IPS DF 19.7 (cell line): ENCODE measurements at regions not wholly inside any gene's neighbourhood (a gene's known extent, or its start where the extent isn't known, plus 50 kb on each side); places are given as distances from the start of the nearest gene placed in this dataset.
"Not testable (repeated sequence)": the region's sequence is repeated elsewhere in the genome, so short reads cannot be mapped to it uniquely, and the experiment has no call there.

Experiments used
- DNase-seq: peaks from one replicate; pipeline ENCODE4 v3.0.0-alpha.2; 2013; ENCODE audit warnings: low read depth, low spot score

DNA sequence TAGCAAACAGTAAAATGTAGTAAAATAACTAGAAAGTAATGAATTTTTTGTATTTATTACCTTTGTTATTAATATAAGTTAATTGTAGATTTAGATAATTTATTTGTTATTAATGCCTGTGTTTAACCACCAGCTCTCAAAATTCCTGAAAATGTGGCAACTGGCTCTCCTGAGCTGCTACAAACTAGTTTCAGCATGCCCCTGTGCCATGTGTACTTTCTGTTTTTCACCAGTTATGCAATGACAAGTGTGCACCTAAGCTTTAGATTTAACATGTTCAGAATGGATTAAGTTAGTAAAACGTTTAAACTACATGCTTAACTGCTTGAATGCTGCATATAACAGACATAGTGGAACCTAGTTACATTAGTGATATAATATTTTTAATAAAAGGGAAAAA lies 88.1 kb downstream of the POSTN start:
- DNase-seq = no peak

DNA sequence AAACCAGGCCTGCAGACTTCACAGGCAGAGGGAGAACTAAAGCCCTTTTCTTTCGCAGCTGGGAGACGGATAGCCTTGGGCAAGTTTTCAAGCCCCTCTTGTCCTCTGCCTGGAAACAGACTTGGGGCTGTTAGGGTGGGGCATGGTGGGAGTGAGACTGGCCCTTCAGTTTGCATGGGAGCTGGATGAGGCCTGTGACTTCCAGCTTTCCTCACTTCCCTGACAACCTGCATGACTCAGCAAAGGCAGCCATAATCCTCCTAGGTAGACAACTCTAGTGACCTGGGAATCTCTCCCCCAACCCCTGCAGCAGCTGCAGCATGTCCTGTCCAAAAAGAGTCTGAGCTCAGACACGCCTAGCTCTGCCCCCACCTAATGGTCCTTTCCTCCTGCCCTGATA lies 93.0 kb downstream of the POSTN start:
- DNase-seq = no peak

DNA sequence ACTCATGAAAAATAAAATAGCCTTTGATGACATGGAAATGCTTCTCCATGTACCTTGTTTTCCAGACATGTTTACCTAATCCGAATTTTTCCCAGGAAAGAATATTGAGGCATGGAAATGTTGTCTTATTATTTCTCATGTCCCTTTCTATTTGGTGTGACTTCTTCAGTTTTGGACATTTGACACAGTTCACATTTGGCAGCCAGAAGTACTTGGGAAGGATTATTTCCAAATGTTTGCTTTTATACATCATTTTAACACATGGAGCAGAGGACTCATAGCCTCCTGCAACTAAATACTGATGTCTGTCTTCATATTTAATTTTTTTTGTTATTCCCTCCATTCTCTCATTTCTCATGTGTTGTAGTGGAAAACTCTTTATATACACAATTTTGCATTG lies 94.3 kb downstream of the POSTN start:
- no peak for DNase-seq

DNA sequence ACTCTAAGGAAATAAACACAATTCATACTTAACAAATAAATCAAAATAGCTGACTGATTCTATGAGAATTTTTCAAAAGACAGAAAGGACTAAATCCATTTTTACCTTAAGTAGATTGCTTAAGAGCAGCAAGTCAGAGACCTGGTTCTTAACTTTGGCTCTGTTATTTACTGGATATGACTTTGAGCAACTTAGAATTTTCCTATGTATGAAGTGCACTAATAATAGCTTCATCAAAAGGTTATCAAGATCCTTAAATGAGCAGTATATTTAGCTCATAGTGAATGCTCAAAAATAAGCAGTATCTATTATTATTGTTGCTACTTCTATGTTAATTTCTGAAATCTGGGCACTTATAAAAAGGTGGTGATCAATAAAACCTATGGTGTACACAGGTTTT lies 95.3 kb downstream of the POSTN start:
- no peak for DNase-seq

DNA sequence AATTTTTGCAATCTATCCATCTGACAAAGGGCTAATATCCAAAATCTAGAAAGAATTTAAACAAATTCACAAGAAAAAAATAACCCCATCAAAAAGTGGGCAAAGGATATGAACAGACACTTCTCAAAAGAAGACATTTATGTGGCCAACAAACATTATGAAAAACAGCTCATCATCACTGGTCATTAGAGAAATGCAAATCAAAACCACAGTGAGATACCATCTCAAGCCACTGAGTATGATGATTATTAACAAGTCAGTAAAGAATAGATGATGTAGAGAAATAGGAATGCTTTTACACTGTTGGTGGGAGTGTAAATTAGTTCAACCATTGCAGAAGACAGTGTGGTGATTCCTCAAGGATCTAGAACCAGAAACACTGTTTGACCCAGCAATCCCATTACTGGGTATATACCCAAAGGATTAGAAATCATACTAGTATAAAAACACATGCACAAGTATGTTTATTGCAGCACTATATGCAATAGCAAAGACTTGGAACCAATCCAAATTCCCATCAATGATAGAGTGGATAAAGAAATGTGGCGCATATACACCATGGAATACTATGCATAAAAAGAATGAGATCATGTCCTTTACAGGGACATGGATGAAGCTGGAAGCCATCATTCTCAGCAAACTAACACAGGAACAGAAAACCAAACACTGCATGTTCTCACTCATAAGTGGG lies 96.1 kb downstream of the POSTN start:
- DNase-seq = not testable (repeated sequence)

DNA sequence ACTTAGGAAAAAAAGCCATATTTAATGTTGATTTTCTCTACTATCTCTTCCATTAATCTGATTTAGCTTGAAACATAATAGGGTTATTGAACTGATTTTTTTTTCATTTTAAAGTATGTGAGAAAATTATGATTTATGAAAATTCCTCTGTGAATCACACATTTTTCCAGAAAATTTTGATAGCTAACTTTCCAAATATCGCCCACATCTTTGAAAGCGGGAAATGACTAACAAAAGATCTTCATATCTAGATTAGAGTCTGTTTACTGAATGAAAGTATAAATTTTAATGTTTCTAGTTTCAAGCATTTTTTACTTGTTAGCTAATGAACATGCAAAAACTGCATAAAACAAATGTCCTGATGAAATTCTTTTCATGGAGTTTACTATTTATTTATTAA lies 97.4 kb downstream of the POSTN start:
- no peak for DNase-seq

DNA sequence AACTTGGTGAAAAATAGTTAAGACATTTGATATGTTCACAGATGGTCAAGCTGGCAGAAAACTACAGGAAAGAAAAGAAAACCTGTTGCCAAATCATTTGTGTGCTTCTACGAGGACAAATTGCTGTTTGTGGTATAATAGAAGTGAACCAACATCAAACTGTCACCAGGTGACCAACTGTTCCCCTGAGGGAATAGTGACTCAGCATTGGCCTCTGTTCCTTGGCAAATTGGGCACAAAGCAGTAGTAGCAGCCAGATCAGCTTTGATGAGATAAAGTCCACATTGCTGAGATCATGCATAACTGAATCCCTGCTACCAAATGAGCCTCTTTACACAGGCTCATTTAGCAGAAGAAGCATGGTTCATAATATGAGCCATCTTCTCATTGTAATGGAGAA lies 103.5 kb downstream of the POSTN start:
- no peak for DNase-seq

DNA sequence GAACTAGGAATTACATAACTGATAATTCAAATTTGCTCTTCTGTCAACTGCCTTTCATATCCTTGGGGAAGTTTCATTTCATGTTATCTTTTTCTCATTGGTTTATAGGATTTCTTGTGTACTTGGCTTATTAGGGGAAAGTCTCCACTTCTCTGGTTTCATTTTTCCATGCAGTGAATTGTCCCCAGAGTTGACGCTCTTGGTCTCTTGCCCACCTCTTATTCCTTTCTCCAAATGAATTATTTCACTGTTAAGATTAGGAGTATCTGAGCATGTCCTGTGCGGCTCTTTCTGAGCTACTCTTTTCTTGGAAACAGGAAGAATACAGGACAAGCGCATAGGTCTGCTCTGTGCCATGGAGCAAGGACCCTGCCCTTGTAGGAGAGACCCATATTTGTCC lies 104.8 kb downstream of the POSTN start:
- no peak for DNase-seq

DNA sequence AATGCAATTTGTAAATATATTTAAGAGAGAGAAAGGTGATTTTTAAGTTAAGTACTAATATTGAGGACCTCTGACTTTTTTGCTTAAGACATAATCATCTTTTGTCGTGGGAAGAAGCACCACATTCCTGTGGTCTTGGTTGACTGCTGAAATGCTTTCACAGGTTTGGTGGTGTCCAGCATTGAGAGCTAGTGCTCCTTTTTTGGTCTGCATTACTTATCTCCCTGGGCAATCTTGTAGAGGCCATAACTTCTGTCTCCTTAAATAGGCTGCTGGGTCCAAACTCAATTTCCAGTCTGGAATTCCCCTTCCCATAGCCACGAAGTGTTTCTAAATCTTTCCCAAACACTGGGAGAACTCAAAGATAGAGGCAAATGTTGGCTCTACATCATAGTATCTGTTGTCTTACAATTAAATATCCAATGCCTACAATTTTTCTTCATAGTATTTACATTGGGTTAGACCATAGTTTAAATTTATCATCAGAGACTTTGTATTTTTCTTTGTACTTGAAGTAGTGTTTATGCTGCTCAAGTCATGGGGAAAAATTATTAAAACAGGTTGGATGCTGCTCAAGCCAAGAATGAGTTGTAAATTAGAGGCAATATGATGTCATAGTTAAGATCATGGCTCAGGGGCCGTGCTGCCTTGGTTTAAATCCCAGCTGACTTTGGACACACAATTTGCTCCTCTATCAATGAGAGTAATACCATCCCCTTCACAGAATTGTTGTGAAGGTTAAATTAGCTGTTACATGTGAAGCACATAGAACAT lies 105.6 kb downstream of the POSTN start:
- no peak for DNase-seq

DNA sequence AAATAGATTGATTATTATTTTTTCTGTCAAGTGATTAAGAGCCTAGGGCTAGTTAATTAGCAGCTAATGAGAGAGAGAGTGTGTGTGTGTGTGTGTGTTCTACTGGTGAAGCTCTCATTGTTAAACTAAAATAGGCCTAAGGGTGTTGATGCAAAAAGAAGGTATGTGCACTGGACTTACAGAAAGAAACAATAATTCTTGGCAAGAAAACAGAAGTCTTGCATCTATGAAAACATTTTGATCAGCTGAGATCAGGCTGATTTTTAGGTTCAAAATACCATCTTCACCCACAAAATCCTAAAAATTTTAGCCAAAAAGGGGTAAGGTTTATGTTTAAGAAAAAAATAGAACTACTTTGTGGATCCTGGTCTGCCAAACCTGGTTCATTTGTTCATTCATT lies 106.5 kb downstream of the POSTN start:
- no peak for DNase-seq

DNA sequence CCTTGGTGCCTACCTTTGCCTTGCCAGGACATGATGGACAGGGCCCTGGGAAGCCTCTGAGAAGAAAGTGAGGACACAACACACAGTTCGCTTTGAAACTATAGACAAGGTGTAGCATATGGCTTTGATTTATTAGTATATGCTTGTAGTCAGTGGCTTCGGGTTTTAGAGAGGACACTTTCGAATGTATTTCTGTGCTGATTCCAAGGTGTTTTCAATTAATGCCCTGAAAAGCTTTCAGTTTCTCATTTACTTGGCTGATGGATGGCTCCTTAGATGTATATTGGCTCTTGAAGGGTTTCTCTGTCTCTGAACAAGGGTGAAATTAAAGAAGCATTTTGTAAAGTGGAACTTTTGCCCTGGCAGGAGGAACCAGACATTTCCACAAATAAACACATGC lies 106.9 kb downstream of the POSTN start:
- DNase-seq = no peak

DNA sequence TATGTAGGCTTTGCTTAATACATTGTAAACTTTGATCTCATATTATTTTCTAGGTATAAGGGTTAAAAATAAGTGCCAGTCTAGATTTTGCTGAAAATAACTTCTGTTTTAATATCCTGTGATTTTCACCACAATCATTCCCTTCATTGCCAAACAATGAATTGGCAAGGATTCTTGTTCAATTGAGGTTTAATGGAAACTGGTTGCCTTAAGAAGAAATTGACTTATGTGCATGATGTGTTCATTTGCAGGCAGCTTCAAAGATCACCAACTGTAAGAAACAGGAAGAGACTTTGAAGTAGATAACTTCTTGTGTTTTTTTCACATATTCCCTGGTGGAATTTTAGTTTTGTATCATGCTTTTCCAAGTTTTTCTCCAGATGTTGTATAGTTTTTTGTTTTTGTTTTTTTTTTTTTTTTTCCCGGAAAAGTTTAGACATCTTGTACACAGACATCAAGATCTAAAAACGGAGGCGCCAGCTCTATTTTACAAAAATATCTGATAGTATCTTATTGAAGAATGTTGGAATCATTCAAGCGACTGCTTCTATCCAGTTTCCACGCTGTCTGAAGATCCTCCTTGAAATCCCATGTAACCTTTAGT lies 108.3 kb downstream of the POSTN start:
- no peak for DNase-seq

DNA sequence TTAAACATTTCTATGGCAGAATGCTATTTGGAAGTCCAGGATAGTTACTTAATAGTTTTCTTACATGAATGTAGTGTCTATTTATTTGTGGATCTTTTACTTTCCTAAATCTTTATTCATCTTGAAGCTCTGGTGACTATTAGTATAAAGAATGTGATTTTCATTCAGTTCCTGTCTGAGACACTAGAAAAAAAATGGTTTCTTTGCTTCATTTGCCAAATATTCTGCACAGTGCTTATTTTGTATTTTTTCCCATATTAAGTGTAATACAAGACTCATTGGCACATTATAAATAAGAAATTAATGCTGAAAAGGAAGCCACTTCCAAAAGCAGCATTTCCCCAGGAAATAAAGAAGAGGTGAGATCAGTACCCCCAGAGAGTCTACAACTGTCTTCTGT lies 109.8 kb downstream of the POSTN start:
- DNase-seq = no peak

DNA sequence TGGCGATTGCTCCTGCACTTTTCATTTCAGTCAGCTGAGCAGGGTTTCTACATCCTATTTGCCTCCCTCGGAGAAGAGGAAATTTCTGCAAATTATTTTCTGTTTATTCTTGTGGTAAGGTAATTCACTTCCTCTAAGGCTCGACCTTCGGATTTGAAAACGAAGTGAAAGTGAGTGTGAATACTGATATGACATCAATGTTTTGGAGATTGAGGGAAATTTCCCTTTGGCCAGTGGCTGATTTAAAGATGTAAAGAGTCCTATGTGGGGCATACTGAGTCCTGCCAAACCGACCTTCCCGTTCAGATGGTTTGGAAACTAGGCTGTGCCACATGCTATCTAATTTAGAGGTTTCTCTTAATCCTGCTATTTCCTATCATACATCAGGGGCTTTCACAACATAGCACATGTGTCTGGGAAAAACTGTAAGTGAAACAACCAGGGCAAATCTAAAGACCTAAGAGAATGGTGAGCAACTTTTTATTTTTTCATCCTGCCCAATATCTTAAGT lies 112.3 kb downstream of the POSTN start:
- no peak for DNase-seq

DNA sequence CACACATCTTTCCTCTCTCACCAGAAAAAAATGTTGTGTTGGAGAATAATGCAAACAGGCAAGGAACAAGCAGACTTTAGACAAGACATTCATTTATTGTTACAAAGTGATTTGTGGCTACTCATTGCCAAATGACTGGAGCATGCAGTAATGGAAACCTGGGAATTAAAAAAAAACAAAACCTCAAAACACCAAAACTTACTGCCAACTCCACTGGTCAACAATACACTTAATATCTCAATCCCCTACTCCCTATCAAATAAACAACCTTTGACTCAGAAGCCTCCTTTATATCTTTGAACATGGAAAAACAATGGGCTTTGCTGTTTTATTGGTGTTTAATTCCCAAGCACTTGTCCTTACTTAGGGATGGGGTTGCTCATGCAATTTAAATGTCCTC lies 112.8 kb downstream of the POSTN start:
- no peak for DNase-seq

DNA sequence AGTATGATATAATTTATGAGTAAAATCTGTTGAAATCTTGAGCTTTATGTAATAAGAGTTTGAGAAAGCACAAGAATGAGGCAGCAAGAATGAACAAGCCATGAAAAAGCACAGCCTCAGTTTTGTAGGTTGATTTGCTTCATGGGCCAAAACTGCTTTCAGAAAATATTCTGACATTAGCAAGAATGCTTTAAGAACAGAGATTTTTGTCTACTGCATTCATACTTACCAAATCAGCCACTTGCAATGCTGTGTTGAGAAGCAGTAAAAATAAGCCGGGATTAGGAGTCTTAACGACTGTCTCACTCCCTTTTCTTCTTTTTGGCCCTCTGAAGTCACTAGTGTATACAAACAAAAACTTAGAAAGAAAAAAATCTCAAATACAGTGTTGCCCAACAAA lies 114.5 kb downstream of the POSTN start:
- no peak for DNase-seq

DNA sequence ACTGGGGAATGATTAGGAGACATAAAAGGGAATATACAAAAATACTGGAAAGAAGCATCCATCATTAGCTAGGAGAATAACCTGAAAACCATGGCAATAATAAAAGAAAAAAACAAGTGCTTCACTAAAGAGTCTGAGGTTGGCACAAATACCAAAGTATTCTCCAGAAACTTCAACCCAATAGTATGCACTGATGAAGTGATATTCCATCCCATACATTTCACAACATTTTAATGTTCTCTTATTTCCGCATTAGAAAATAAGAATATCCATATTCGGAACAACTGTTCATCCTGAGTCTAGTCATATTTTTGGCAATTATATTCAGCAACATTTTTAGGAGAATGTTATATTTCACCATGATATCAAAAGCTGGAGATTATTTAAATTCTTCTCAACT lies 116.2 kb downstream of the POSTN start:
- DNase-seq = no peak

DNA sequence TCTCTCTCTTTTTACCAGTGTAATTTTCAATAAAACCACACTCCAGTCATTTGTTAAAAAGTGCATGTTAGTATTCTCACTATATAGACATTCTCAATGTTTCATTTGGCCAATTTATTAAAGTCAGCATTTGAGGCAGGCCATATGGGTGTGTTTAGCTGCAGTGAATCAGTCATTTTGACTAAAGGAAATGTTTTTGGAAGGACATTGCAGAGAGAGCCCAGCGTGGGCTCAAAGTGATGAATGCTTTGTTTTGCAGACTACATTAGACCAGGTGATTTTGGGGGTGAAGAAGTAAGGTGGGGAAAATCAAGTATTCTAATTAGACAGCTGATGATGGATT lies 116.7 kb downstream of the POSTN start:
- no peak for DNase-seq

DNA sequence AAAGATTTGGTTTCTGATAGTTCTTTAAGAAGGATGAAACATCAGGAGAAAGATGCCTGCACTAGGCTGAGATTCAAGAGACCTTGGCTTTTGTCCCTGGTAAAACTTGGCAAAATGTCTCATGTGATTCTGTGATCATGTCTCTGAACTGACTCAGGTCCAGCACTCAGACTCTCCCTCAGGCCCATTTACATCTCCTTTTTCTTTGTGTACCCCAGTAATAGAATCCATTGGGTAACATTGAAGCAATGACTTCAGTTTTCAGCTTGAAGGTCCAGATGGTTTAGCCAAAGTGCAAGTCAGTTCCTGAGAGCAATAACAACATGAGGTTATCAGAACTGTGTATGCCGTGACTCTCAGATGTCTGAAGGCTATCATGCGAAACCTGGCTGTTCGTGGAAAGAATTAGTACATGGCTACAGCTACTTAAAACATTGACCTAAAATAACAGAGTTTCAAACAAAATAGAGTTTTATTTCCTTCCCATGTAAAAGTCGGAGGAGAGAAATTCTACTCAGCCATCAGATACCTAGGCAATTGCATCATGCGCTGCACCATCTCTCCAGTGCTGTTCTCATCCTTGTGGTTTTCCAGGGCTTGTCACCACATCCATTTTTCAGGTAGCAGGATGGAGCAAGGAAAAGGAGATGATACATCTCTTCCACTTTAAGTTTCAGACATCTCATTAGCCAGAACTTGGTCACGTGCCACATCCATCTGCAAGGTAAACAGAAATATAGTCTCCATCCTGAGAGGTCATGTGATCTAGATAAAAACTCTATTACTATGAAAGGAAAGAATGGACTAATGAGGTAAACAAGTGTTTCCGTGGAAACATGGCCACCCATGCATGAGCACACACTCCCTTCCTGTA lies 117.3 kb downstream of the POSTN start:
- DNase-seq = no peak

DNA sequence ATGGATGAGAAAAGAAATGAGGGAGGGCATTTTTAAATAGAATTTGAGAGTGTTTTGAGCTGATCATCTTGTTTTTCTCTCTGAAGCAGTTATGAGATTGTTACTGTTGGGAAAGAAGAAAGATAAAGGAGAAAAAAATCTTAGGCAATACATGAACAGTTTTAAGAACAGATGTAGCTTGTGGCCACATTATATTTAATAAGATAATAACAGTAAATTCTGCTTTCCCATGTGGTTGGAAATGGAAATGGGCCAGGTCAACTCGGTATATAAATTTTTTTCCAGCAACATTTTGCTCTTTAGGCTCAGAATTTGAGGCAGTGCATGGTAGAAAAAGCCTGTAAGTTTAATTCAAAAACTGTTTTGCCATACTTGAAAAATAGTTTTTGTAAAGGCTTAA lies 118.7 kb downstream of the POSTN start:
- no peak for DNase-seq

DNA sequence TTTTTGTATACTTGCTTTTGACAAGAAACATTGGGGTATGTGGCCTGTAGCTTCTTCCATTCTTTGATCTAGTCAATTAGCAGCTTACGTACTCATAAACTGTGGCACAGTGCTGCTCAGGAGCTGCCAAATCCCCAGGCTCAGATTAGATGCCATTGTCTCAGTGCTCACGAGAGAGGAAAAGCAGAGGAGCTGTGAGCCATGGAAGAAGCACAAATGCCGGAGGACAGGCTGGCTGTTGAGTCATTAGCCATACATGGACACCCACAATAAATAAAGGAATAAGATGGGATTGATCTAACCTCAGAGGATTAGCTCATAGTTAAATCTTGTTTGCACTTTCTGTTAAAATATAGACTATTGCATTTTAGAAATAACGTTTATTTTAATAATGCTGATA lies 121.7 kb downstream of the POSTN start:
- DNase-seq = no peak

DNA sequence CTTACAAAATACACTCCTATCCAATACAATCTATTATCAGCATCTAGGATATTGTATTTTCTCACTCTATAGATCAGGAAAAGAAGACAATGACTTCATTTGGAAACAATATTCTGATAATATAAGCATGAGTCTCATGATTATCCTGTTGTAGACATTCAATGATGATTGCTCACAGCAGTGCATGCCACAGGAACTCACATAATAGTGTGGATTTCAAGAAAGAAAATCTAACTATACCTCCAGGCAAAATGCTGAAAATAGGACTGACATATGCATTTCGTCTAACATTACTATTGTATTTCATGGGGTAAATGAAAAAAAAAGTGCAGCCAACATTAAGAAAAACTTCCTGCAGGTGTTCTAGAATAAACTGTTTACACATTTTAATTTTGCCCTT lies 122.6 kb downstream of the POSTN start:
- DNase-seq = no peak
